SK-N-SH treated with all-trans-retinoic acid at 6 μM for 48 hours (cell line): ENCODE measurements at regions not wholly inside any gene's neighbourhood (a gene's known extent, or its start where the extent isn't known, plus 50 kb on each side); places are given as distances from the start of the nearest gene placed in this dataset.

ENCODE experiments used
- ARNTL ChIP-seq: fragments of 450-650 bp; formaldehyde crosslinking; IDR thresholded peaks from 2 replicates; pipeline ENCODE4 v1.5.0; 2020; ENCODE audit warnings: low read depth, mild to moderate bottlenecking, moderate library complexity, borderline replicate concordance
- CREB5 ChIP-seq: fragments of 250-450 bp; sonication (Bioruptor Pico); IDR thresholded peaks from 2 replicates; pipeline ENCODE4 v1.5.1; 2020; ENCODE audit warnings: low read depth, mild to moderate bottlenecking, moderate library complexity
- ESRRG ChIP-seq: fragments of 250-450 bp; sonication (Bioruptor Pico); IDR thresholded peaks from 2 replicates; pipeline ENCODE4 v1.6.1; 2021; ENCODE audit warnings: mild to moderate bottlenecking
- ISL1 ChIP-seq: fragments of 250-450 bp; sonication (Bioruptor Pico); IDR thresholded peaks from 2 replicates; pipeline ENCODE4 v2.1.2; 2022; ENCODE audit warnings: mild to moderate bottlenecking, moderate library complexity
- OSR1 ChIP-seq: fragments of 250-450 bp; sonication (Bioruptor Pico); IDR thresholded peaks from 2 replicates; pipeline ENCODE4 v1.8.0; 2022; ENCODE audit warnings: moderate library complexity, mild to moderate bottlenecking, inconsistent platforms
- PATZ1 ChIP-seq: fragments of 250-450 bp; sonication (Bioruptor Pico); IDR thresholded peaks from 2 replicates; pipeline ENCODE4 v1.8.0; 2020; ENCODE audit warnings: mild to moderate bottlenecking, moderate library complexity, borderline replicate concordance
- TCF4 ChIP-seq: fragments of 250-450 bp; sonication (Bioruptor Pico); IDR thresholded peaks from 2 replicates; pipeline ENCODE4 v1.8.0; 2021; ENCODE audit warnings: mild to moderate bottlenecking, moderate library complexity, borderline replicate concordance
- TOX ChIP-seq: fragments of 250-450 bp; sonication (Bioruptor Pico); IDR thresholded peaks from 2 replicates; pipeline ENCODE4 v1.8.0; 2021; ENCODE audit warnings: mild to moderate bottlenecking, moderate library complexity, borderline replicate concordance
- ZC3H10 ChIP-seq: fragments of 250-450 bp; sonication (Bioruptor Pico); IDR thresholded peaks from 2 replicates; pipeline ENCODE4 v1.5.1; 2021; ENCODE audit warnings: mild to moderate bottlenecking, moderate library complexity
- ZFP3 ChIP-seq: fragments of 250-450 bp; sonication (Bioruptor Pico); IDR thresholded peaks from 2 replicates; pipeline ENCODE4 v1.5.0; 2020; ENCODE audit warnings: mild to moderate bottlenecking, moderate library complexity
- ZNF565 ChIP-seq: fragments of 450-650 bp; formaldehyde crosslinking; conservative IDR thresholded peaks from 2 replicates; pipeline ENCODE4 v1.5.0; 2020; ENCODE audit warnings: low read depth, mild to moderate bottlenecking, moderate library complexity
- ZNF8 ChIP-seq: fragments of 450-650 bp; formaldehyde crosslinking; IDR thresholded peaks from 2 replicates; pipeline ENCODE4 v1.5.0; 2020; ENCODE audit warnings: mild to moderate bottlenecking, moderate library complexity

- TF ChIP-seq OSR1 (CRISPR knock-in tag) (no peak), PATZ1 (CRISPR knock-in tag) (no peak), ISL1 (CRISPR knock-in tag) (no peak), ESRRG (CRISPR knock-in tag) (no peak), CREB5 (CRISPR knock-in tag) (no peak), ARNTL (no peak), ZNF8 (CRISPR knock-in tag) (no peak), TCF4 (CRISPR knock-in tag) (no peak), ZNF565 (CRISPR knock-in tag) (no peak), ZC3H10 (no peak), TOX (CRISPR knock-in tag) (no peak), ZFP3 (CRISPR knock-in tag) (no peak)
Measured at GRCh38 chr14:104373855-104374717, 205.5 kb upstream of the C14orf180 start.
